ENCODE measurements at regions not wholly inside any gene's neighbourhood (a gene's known extent, or its start where the extent isn't known, plus 50 kb on each side); places are given as distances from the start of the nearest gene placed in this dataset.

- H3K9ac ChIP-seq (ENCODE audit: low read length) = no peak overlapping the region
- H3K23ac ChIP-seq (ENCODE audit: low read length) = no peak overlapping the region
- H2AK5ac ChIP-seq (ENCODE audit: low read length) = no peak overlapping the region
- H2AFZ ChIP-seq (ENCODE audit: insufficient read depth, low read length, poor library complexity) = no peak overlapping the region
- no peak overlapping the region for H2BK120ac ChIP-seq (ENCODE audit: insufficient read depth, low read length, poor library complexity)
- H3K79me2 ChIP-seq (ENCODE audit: control insufficient read depth, insufficient read depth, low read length, poor library complexity) = no peaks in the 10 kb centered on the region
- H3K4me3 ChIP-seq (ENCODE audit: low read depth, low read length) = no peak overlapping the region
- no peaks in the 10 kb centered on the region for H3K4me1 ChIP-seq (ENCODE audit: control insufficient read depth in 1 of 2, insufficient read depth in 2 of 2, low read length in 2 of 2)
- H3K79me1 ChIP-seq (ENCODE audit: low read length) = no peaks in the 10 kb centered on the region
- H3K27ac ChIP-seq (ENCODE audit: low read depth, low read length) = no peak overlapping the region
- no peak overlapping the region for H4K8ac ChIP-seq (ENCODE audit: low read depth, low read length)
- no peaks in the 10 kb centered on the region for H3K27me3 ChIP-seq (ENCODE audit: insufficient read depth, low read length)
- H3K9me3 ChIP-seq (ENCODE audit: insufficient read depth, low read depth, low read length) = no peaks in the 10 kb centered on the region
- H3K36me3 ChIP-seq (ENCODE audit: control insufficient read depth in 1 of 2, insufficient read depth in 2 of 2, low read length in 2 of 2) = no peaks in the 10 kb centered on the region
- no peak overlapping the region for H2BK5ac ChIP-seq (ENCODE audit: low read depth, low read length, poor library complexity)
- no peak overlapping the region for H3K4ac ChIP-seq (ENCODE audit: low read depth, low read length)
- no peak for DNase-seq
- H3K18ac ChIP-seq (ENCODE audit: low read length) = no peak overlapping the region
- no CpG with 5 or more reads among the region's 4 CpGs for WGBS (ENCODE audit: extremely low coverage, insufficient coverage, insufficient read length)
- no peak overlapping the region for H3K14ac ChIP-seq (ENCODE audit: low read length)
- no peak overlapping the region for H4K12ac ChIP-seq (ENCODE audit: low read depth, low read length)
- H2BK12ac ChIP-seq (ENCODE audit: low read length) = no peak overlapping the region
- no peak overlapping the region for H3K4me2 ChIP-seq (ENCODE audit: low read length)
- H4K91ac ChIP-seq (ENCODE audit: low read depth, low read length) = no peak overlapping the region
Observed at GRCh38 chr20:6685626-6686025, 81.9 kb upstream of the BMP2 start.

- no peak overlapping the region for H2BK5ac ChIP-seq (ENCODE audit: low read depth, low read length, poor library complexity)
- H2BK12ac ChIP-seq (ENCODE audit: low read length) = no peak overlapping the region
- H4K91ac ChIP-seq (ENCODE audit: low read depth, low read length) = no peak overlapping the region
- H3K4me3 ChIP-seq (ENCODE audit: low read depth, low read length) = no peak overlapping the region
- DNase-seq = no peak
- H3K23ac ChIP-seq (ENCODE audit: low read length) = no peak overlapping the region
- WGBS (ENCODE audit: extremely low coverage, insufficient coverage, insufficient read length) = no CpG with 5 or more reads among the region's 5 CpGs
- H4K12ac ChIP-seq (ENCODE audit: low read depth, low read length) = no peak overlapping the region
- H3K9ac ChIP-seq (ENCODE audit: low read length) = no peak overlapping the region
- H4K8ac ChIP-seq (ENCODE audit: low read depth, low read length) = no peak overlapping the region
- H3K79me2 ChIP-seq (ENCODE audit: control insufficient read depth, insufficient read depth, low read length, poor library complexity) = no peaks in the 10 kb centered on the region
- H3K9me3 ChIP-seq (ENCODE audit: insufficient read depth, low read depth, low read length) = no peaks in the 10 kb centered on the region
- no peak overlapping the region for H3K27ac ChIP-seq (ENCODE audit: low read depth, low read length)
- H3K36me3 ChIP-seq (ENCODE audit: control insufficient read depth in 1 of 2, insufficient read depth in 2 of 2, low read length in 2 of 2) = no peaks in the 10 kb centered on the region
- H3K79me1 ChIP-seq (ENCODE audit: low read length) = no peaks in the 10 kb centered on the region
- H2AK5ac ChIP-seq (ENCODE audit: low read length) = no peak overlapping the region
- H3K18ac ChIP-seq (ENCODE audit: low read length) = no peak overlapping the region
- H2BK120ac ChIP-seq (ENCODE audit: insufficient read depth, low read length, poor library complexity) = no peak overlapping the region
- H3K27me3 ChIP-seq (ENCODE audit: insufficient read depth, low read length) = no peaks in the 10 kb centered on the region
- H3K4me2 ChIP-seq (ENCODE audit: low read length) = no peak overlapping the region
- H3K14ac ChIP-seq (ENCODE audit: low read length) = no peak overlapping the region
- no peaks in the 10 kb centered on the region for H3K4me1 ChIP-seq (ENCODE audit: control insufficient read depth in 1 of 2, insufficient read depth in 2 of 2, low read length in 2 of 2)
- no peak overlapping the region for H2AFZ ChIP-seq (ENCODE audit: insufficient read depth, low read length, poor library complexity)
- H3K4ac ChIP-seq (ENCODE audit: low read depth, low read length) = no peak overlapping the region
Observed at GRCh38 chr20:6685181-6685582, 82.3 kb upstream of the BMP2 start.

- WGBS (ENCODE audit: extremely low coverage, insufficient coverage, insufficient read length) = no CpG with 5 or more reads among the region's 9 CpGs
- H3K23ac ChIP-seq (ENCODE audit: low read length) = no peak overlapping the region
- H3K36me3 ChIP-seq (ENCODE audit: control insufficient read depth in 1 of 2, insufficient read depth in 2 of 2, low read length in 2 of 2) = no peaks in the 10 kb centered on the region
- H3K4me3 ChIP-seq (ENCODE audit: low read depth, low read length) = no peak overlapping the region
- no peak overlapping the region for H3K4me2 ChIP-seq (ENCODE audit: low read length)
- no peak overlapping the region for H3K4ac ChIP-seq (ENCODE audit: low read depth, low read length)
- H2BK120ac ChIP-seq (ENCODE audit: insufficient read depth, low read length, poor library complexity) = no peak overlapping the region
- no peaks in the 10 kb centered on the region for H3K4me1 ChIP-seq (ENCODE audit: control insufficient read depth in 1 of 2, insufficient read depth in 2 of 2, low read length in 2 of 2)
- H3K79me1 ChIP-seq (ENCODE audit: low read length) = no peaks in the 10 kb centered on the region
- no peak overlapping the region for H3K9ac ChIP-seq (ENCODE audit: low read length)
- H2BK5ac ChIP-seq (ENCODE audit: low read depth, low read length, poor library complexity) = no peak overlapping the region
- no peak overlapping the region for H4K12ac ChIP-seq (ENCODE audit: low read depth, low read length)
- no peaks in the 10 kb centered on the region for H3K79me2 ChIP-seq (ENCODE audit: control insufficient read depth, insufficient read depth, low read length, poor library complexity)
- H4K8ac ChIP-seq (ENCODE audit: low read depth, low read length) = no peak overlapping the region
- no peak overlapping the region for H2BK12ac ChIP-seq (ENCODE audit: low read length)
- H2AFZ ChIP-seq (ENCODE audit: insufficient read depth, low read length, poor library complexity) = no peak overlapping the region
- H4K91ac ChIP-seq (ENCODE audit: low read depth, low read length) = no peak overlapping the region
- H3K27me3 ChIP-seq (ENCODE audit: insufficient read depth, low read length) = no peaks in the 10 kb centered on the region
- H3K14ac ChIP-seq (ENCODE audit: low read length) = no peak overlapping the region
- no peak overlapping the region for H3K18ac ChIP-seq (ENCODE audit: low read length)
- no peak overlapping the region for H2AK5ac ChIP-seq (ENCODE audit: low read length)
- no peaks in the 10 kb centered on the region for H3K9me3 ChIP-seq (ENCODE audit: insufficient read depth, low read depth, low read length)
- no peak for DNase-seq
- H3K27ac ChIP-seq (ENCODE audit: low read depth, low read length) = no peak overlapping the region
Observed at GRCh38 chr20:6683021-6683977, 84.2 kb upstream of the BMP2 start.

- no peaks in the 10 kb centered on the region for H3K36me3 ChIP-seq (ENCODE audit: control insufficient read depth in 1 of 2, insufficient read depth in 2 of 2, low read length in 2 of 2)
- H3K79me1 ChIP-seq (ENCODE audit: low read length) = no peaks in the 10 kb centered on the region
- H3K27me3 ChIP-seq (ENCODE audit: insufficient read depth, low read length) = no peaks in the 10 kb centered on the region
- no peak overlapping the region for H3K4me2 ChIP-seq (ENCODE audit: low read length)
- no peak overlapping the region for H3K4ac ChIP-seq (ENCODE audit: low read depth, low read length)
- H3K23ac ChIP-seq (ENCODE audit: low read length) = no peak overlapping the region
- no peak overlapping the region for H2AFZ ChIP-seq (ENCODE audit: insufficient read depth, low read length, poor library complexity)
- H4K12ac ChIP-seq (ENCODE audit: low read depth, low read length) = no peak overlapping the region
- no peaks in the 10 kb centered on the region for H3K79me2 ChIP-seq (ENCODE audit: control insufficient read depth, insufficient read depth, low read length, poor library complexity)
- no peak overlapping the region for H2AK5ac ChIP-seq (ENCODE audit: low read length)
- H3K18ac ChIP-seq (ENCODE audit: low read length) = no peak overlapping the region
- no peak overlapping the region for H2BK12ac ChIP-seq (ENCODE audit: low read length)
- no peak overlapping the region for H4K8ac ChIP-seq (ENCODE audit: low read depth, low read length)
- DNase-seq = no peak
- no peaks in the 10 kb centered on the region for H3K4me1 ChIP-seq (ENCODE audit: control insufficient read depth in 1 of 2, insufficient read depth in 2 of 2, low read length in 2 of 2)
- no peak overlapping the region for H2BK5ac ChIP-seq (ENCODE audit: low read depth, low read length, poor library complexity)
- no peak overlapping the region for H3K9ac ChIP-seq (ENCODE audit: low read length)
- H3K9me3 ChIP-seq (ENCODE audit: insufficient read depth, low read depth, low read length) = no peaks in the 10 kb centered on the region
- no peak overlapping the region for H2BK120ac ChIP-seq (ENCODE audit: insufficient read depth, low read length, poor library complexity)
- no peak overlapping the region for H3K27ac ChIP-seq (ENCODE audit: low read depth, low read length)
- WGBS (ENCODE audit: extremely low coverage, insufficient coverage, insufficient read length) = no CpG with 5 or more reads among the region's 7 CpGs
- no peak overlapping the region for H3K4me3 ChIP-seq (ENCODE audit: low read depth, low read length)
- H4K91ac ChIP-seq (ENCODE audit: low read depth, low read length) = no peak overlapping the region
- H3K14ac ChIP-seq (ENCODE audit: low read length) = no peak overlapping the region
Observed at GRCh38 chr20:6680854-6681253, 86.6 kb upstream of the BMP2 start.

Measured in trophoblast cell (in vitro differentiated cells and primary cell).